PC-9 (cell line): ENCODE measurements at regions not wholly inside any gene's neighbourhood (a gene's known extent, or its start where the extent isn't known, plus 50 kb on each side); places are given as distances from the start of the nearest gene placed in this dataset.

Source experiments
- CTCF ChIP-seq: fragments of 200-600 bp; sonication (generic); conservative IDR thresholded peaks from 2 replicates; pipeline ENCODE4 v1.6.1; 2017; ENCODE audit warnings: mixed run types, antibody characterized with exemption, mild to moderate bottlenecking, moderate library complexity
- EZH2 ChIP-seq: fragments of 200-600 bp; sonication (generic); IDR thresholded peaks from 2 replicates; pipeline ENCODE4 v1.8.0; 2017; ENCODE audit warnings: antibody characterized with exemption, low read depth

GRCh38 chr16:72444696-72445095, 272.7 kb upstream of the PMFBP1 start:
- no peak for TF ChIP-seq CTCF
- no peak for TF ChIP-seq EZH2
